MM.1S (cell line): ENCODE measurements at regions not wholly inside any gene's neighbourhood (a gene's known extent, or its start where the extent isn't known, plus 50 kb on each side); places are given as distances from the start of the nearest gene placed in this dataset.

Source experiments
- DNase-seq: peaks from one replicate; pipeline ENCODE4 v3.0.0-alpha.2; 2015
- H2AFZ ChIP-seq: fragments of 300-600 bp; sonication (generic); 2 replicates; pipeline ENCODE4 v1.6.0; 2016; ENCODE audit warnings: antibody characterized with exemption, low read length
- H3F3A ChIP-seq: fragments of 300-600 bp; sonication (generic); 2 replicates; pipeline ENCODE4 v1.6.1; 2016; ENCODE audit warnings: mild to moderate bottlenecking, antibody characterized with exemption, low read length, moderate library complexity, mixed read lengths; ENCODE audit not compliant: insufficient read depth
- H3K27ac ChIP-seq: fragments of 300-600 bp; sonication (generic); 2 replicates; pipeline ENCODE4 v1.5.1; 2016; ENCODE audit warnings: mild to moderate bottlenecking, low read length
- H3K27me3 ChIP-seq: fragments of 300-600 bp; sonication (generic); replicated peaks from 2 replicates; pipeline ENCODE4 v1.6.0; 2016; ENCODE audit warnings: low read length; ENCODE audit not compliant: insufficient read depth
- H3K36me3 ChIP-seq: fragments of 300-600 bp; sonication (generic); replicated peaks from 2 replicates; pipeline ENCODE4 v1.6.1; 2016; ENCODE audit warnings: mild to moderate bottlenecking, low read length, mixed read lengths; ENCODE audit not compliant: insufficient read depth
- H3K4me1 ChIP-seq: fragments of 300-600 bp; sonication (generic); 2 replicates; pipeline ENCODE4 v1.6.1; 2016; ENCODE audit warnings: low read length, mixed read lengths
- H3K4me2 ChIP-seq: fragments of 300-600 bp; sonication (generic); 2 replicates; pipeline ENCODE4 v1.6.0; 2016; ENCODE audit warnings: low read depth, low read length
- H3K4me3 ChIP-seq: fragments of 300-600 bp; sonication (generic); 2 replicates; pipeline ENCODE4 v1.5.1; 2016; ENCODE audit warnings: low read length, mixed read lengths
- H3K79me2 ChIP-seq: fragments of 300-600 bp; sonication (generic); 2 replicates; pipeline ENCODE4 v1.6.1; 2016; ENCODE audit warnings: mixed run types, low read length, mixed read lengths
- H3K9ac ChIP-seq: fragments of 300-600 bp; sonication (generic); 2 replicates; pipeline ENCODE4 v1.6.1; 2016; ENCODE audit warnings: low read length, mixed read lengths
- H3K9me2 ChIP-seq: fragments of 300-600 bp; sonication (generic); replicated peaks from 2 replicates; pipeline ENCODE4 v1.6.1; 2016; ENCODE audit warnings: mild to moderate bottlenecking, low read length, mixed read lengths; ENCODE audit not compliant: insufficient read depth
- H3K9me3 ChIP-seq: fragments of 300-600 bp; sonication (generic); replicated peaks from 2 replicates; pipeline ENCODE4 v1.6.1; 2016; ENCODE audit warnings: mild to moderate bottlenecking, low read length, mixed read lengths; ENCODE audit not compliant: insufficient read depth
- H4K20me1 ChIP-seq: fragments of 300-600 bp; sonication (generic); 2 replicates; pipeline ENCODE4 v1.6.1; 2016; ENCODE audit warnings: mild to moderate bottlenecking, low read length, moderate library complexity, mixed read lengths; ENCODE audit not compliant: insufficient read depth
- CTCF ChIP-seq: fragments of 300-600 bp; sonication (generic); IDR thresholded peaks from 2 replicates; pipeline ENCODE4 v1.5.1; 2016; ENCODE audit warnings: antibody characterized with exemption, low read length, mixed read lengths
- EZH2 ChIP-seq: fragments of 300-600 bp; sonication (generic); optimal IDR thresholded peaks from 2 replicates; pipeline ENCODE3; 2017; ENCODE audit warnings: low read depth, mild to moderate bottlenecking, antibody characterized with exemption, low read length, mixed read lengths
- EZH2phosphoT487 ChIP-seq: fragments of 300-600 bp; sonication (generic); IDR thresholded peaks from 2 replicates; pipeline ENCODE4 v1.6.1; 2018; ENCODE audit warnings: antibody characterized with exemption, low read length

- Histone ChIP-seq H3K4me1 (no peaks in the 10 kb centered on the region), H3K4me3 (no peak overlapping the region), H3K9me2 (no peaks in the 10 kb centered on the region), H4K20me1 (no peaks in the 10 kb centered on the region), H2AFZ (no peak overlapping the region), H3K27ac (no peak overlapping the region), H3K9me3 (no peaks in the 10 kb centered on the region), H3K27me3 (no peaks in the 10 kb centered on the region), H3K36me3 (no peaks in the 10 kb centered on the region), H3K79me2 (no peaks in the 10 kb centered on the region), H3K4me2 (no peak overlapping the region), H3K9ac (no peak overlapping the region), H3F3A (no peaks in the 10 kb centered on the region)
- no peak for DNase-seq
- TF ChIP-seq CTCF (no peak), EZH2phosphoT487 (no peak), EZH2 (no peak)
Observed at GRCh38 chrX:77060572-77060971, 386.6 kb upstream of the FGF16 start.

- H3K4me3 ChIP-seq: no peak overlapping the region
- H3K9ac ChIP-seq: no peak overlapping the region
- TF ChIP-seq CTCF (no peak), EZH2 (no peak), EZH2phosphoT487 (no peak)
- no peaks in the 10 kb centered on the region for H3K9me3 ChIP-seq
- H3K4me1 ChIP-seq: no peaks in the 10 kb centered on the region
- no peaks in the 10 kb centered on the region for H3K9me2 ChIP-seq
- H3F3A ChIP-seq: no peaks in the 10 kb centered on the region
- H4K20me1 ChIP-seq: no peaks in the 10 kb centered on the region
- H3K27me3 ChIP-seq: no peaks in the 10 kb centered on the region
- DNase-seq: no peak
- no peak overlapping the region for H2AFZ ChIP-seq
- no peaks in the 10 kb centered on the region for H3K79me2 ChIP-seq
- H3K36me3 ChIP-seq: no peaks in the 10 kb centered on the region
- H3K27ac ChIP-seq: no peak overlapping the region
- no peak overlapping the region for H3K4me2 ChIP-seq
Observed at GRCh38 chrX:77061022-77061421, 386.2 kb upstream of the FGF16 start.

GRCh38 chrX:77061545-77061944 is 385.6 kb upstream of the FGF16 start:
- Histone ChIP-seq H3K27ac (no peak overlapping the region), H4K20me1 (no peaks in the 10 kb centered on the region), H3K79me2 (no peaks in the 10 kb centered on the region), H2AFZ (no peak overlapping the region), H3K9me2 (no peaks in the 10 kb centered on the region), H3K36me3 (no peaks in the 10 kb centered on the region), H3K9me3 (no peaks in the 10 kb centered on the region), H3F3A (no peaks in the 10 kb centered on the region), H3K27me3 (no peaks in the 10 kb centered on the region), H3K4me2 (no peak overlapping the region), H3K4me1 (no peaks in the 10 kb centered on the region), H3K9ac (no peak overlapping the region), H3K4me3 (no peak overlapping the region)
- no peak for DNase-seq
- TF ChIP-seq EZH2 (no peak), CTCF (no peak), EZH2phosphoT487 (no peak)
